OCI-LY7 (cell line): ENCODE measurements at regions not wholly inside any gene's neighbourhood (a gene's known extent, or its start where the extent isn't known, plus 50 kb on each side); places are given as distances from the start of the nearest gene placed in this dataset.

Experiments
- EZH2phosphoT487 ChIP-seq: fragments of 200-600 bp; sonication (generic); IDR thresholded peaks from 2 replicates; pipeline ENCODE4 v1.6.1; 2018; ENCODE audit warnings: low read depth, borderline replicate concordance, mild to moderate bottlenecking, mixed run types, antibody characterized with exemption, low read length, moderate library complexity, mixed read lengths
- TF ChIP-seq, protein P1 (sequence below): fragments of 200-600 bp; sonication (generic); conservative IDR thresholded peaks from 2 replicates; pipeline ENCODE4 v1.5.1; 2014; ENCODE audit warnings: mild to moderate bottlenecking, antibody characterized with exemption, low read length, moderate library complexity, mixed read lengths

DNA sequence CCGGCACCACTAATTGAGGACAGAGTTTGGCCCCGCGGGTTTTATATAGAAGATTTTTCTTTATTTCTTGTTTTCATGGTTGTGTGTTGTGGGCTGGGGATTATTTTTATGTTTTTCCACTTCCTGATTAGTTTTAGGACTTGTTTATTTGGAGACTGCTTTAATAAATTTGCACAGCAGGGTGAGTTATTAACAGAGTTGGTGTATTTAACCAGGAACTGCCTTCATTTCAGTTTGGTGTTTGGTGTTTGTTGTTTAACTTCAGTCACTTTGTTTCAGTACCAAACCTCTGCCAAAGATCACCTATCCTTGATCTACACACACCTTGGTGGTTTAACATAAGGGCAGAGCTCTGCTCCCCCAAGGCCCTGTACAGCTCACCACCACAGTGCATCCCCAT, 103.5 kb upstream of the LMO4 start:
- TF ChIP-seq, protein P1, sequence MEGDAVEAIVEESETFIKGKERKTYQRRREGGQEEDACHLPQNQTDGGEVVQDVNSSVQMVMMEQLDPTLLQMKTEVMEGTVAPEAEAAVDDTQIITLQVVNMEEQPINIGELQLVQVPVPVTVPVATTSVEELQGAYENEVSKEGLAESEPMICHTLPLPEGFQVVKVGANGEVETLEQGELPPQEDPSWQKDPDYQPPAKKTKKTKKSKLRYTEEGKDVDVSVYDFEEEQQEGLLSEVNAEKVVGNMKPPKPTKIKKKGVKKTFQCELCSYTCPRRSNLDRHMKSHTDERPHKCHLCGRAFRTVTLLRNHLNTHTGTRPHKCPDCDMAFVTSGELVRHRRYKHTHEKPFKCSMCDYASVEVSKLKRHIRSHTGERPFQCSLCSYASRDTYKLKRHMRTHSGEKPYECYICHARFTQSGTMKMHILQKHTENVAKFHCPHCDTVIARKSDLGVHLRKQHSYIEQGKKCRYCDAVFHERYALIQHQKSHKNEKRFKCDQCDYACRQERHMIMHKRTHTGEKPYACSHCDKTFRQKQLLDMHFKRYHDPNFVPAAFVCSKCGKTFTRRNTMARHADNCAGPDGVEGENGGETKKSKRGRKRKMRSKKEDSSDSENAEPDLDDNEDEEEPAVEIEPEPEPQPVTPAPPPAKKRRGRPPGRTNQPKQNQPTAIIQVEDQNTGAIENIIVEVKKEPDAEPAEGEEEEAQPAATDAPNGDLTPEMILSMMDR = no peak
- no peak for TF ChIP-seq EZH2phosphoT487
